Erythroblast (primary cell): ENCODE measurements at regions not wholly inside any gene's neighbourhood (a gene's known extent, or its start where the extent isn't known, plus 50 kb on each side); places are given as distances from the start of the nearest gene placed in this dataset.

Experiments
- GATA1 ChIP-seq: IDR thresholded peaks from 2 replicates; pipeline ENCODE4 v1.6.1; 2011; ENCODE audit warnings: low read depth, mild to moderate bottlenecking, control low read depth, low read length, moderate library complexity
- POLR2A ChIP-seq: IDR thresholded peaks from 2 replicates; pipeline ENCODE4 v1.6.1; 2011; ENCODE audit warnings: mild to moderate bottlenecking, low read length

- no peak for TF ChIP-seq POLR2A
- TF ChIP-seq GATA1: no peak
Measured at GRCh38 chr6:179340-179950, 112.8 kb upstream of the DUSP22 start.
